Iris pigment epithelial cell (primary cell): ENCODE measurements at regions not wholly inside any gene's neighbourhood (a gene's known extent, or its start where the extent isn't known, plus 50 kb on each side); places are given as distances from the start of the nearest gene placed in this dataset.

Source experiments
- DNase-seq: peaks from one replicate; pipeline ENCODE4 v3.0.0-alpha.2; 2011; ENCODE audit warnings: low read depth

- DNase-seq: peak; percentile 72
These were observed 379.9 kb upstream of the RBMS3 start for GRCh38 chr3:28901018-28901417.

GRCh38 chr3:28903171-28903601 lies 377.7 kb upstream of the RBMS3 start:
- DNase-seq: no peak

- DNase-seq: no peak
These were observed 375.1 kb upstream of the RBMS3 start for GRCh38 chr3:28905798-28906197.

DNA sequence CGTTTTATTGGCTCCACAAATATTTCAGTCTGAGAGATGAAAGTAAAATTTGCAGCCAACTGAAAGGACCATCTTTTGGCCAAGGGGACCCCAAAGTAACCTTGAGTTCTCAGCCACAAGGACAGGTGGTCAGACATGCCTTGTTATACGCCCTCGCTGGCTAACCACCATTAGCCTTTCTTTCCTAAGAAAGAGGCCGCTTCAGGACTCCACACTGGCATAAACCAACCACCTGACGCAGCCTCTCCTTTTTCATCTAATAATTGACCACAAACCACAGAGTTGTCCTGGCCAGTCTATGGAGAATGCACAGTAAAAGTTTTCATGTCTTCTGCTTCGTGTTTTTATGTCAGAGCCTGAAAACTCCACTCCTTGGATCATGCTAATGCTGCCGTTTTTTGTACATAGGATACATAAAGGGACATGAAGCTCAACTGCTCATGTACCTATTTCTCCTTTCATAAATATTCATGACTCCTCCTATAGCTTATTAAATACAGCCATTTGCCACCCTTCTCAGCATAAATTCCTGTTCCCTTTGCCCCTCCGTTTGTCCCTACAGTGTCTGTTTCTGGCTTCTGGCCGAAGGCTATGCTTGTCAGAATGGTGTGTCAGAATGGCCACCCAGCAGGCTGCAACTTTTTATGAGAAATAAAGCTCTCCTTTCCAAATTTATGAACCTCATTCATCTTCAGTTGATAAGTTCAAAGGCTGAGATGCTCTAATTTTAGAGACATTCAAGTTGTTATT lies 374.1 kb upstream of the RBMS3 start:
- DNase-seq: no peak

GRCh38 chr3:28907616-28908015 lies 373.3 kb upstream of the RBMS3 start:
- DNase-seq: no peak

- DNase-seq: peak; percentile 80
These were observed 368.6 kb upstream of the RBMS3 start for GRCh38 chr3:28912120-28912885.

GRCh38 chr3:28915741-28916500 lies 364.9 kb upstream of the RBMS3 start:
- peak; percentile 97 for DNase-seq

- peak; percentile 82 for DNase-seq
These were observed 364.0 kb upstream of the RBMS3 start for GRCh38 chr3:28916713-28917499.

DNA sequence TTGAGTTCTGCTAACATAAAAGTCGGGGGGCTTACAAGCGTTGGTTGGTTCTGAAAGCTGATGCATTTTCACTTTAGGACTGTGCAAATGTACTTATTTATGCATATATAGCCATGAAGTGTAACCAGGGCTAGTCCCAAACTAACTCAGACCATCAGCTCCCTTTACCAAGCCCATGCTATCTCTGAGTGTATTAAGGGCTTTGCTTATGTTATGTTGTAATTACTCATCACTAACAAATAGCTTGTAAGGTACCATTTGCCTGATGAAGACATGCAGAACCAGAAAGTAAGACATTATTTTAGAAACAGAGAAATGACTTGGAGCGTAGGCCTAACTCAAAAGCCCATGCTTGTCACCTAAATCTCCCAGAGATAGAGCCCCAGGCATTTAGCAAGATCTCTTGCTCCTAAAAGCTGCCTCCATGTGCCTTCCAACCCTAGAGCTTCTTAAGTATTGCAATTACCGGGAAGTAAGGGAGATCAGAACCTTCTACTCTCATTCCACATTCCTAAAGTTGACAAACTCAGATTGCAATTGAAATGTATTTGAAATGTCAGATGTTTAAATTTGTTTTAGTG lies 362.9 kb upstream of the RBMS3 start:
- DNase-seq: no peak

GRCh38 chr3:28922376-28922775 lies 358.5 kb upstream of the RBMS3 start:
- no peak for DNase-seq

DNA sequence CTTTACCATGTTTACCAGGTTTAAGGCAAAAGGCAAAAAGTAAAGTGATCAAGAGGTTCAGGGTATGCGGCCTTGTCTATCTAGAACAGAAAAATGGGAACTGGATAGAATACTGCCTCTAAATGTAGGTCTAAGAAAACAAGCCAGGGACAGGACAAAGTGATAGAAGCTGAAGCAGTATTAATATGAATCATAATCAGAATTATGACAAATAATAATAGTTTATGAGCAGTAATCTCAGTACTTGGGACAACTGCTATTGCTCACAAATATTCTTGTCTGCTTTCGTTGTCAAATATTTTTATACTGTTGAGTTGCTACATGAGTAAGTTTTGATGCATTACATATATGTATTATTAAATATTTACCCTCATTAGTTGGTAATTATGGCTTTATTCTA lies 356.9 kb upstream of the RBMS3 start:
- no peak for DNase-seq

DNA sequence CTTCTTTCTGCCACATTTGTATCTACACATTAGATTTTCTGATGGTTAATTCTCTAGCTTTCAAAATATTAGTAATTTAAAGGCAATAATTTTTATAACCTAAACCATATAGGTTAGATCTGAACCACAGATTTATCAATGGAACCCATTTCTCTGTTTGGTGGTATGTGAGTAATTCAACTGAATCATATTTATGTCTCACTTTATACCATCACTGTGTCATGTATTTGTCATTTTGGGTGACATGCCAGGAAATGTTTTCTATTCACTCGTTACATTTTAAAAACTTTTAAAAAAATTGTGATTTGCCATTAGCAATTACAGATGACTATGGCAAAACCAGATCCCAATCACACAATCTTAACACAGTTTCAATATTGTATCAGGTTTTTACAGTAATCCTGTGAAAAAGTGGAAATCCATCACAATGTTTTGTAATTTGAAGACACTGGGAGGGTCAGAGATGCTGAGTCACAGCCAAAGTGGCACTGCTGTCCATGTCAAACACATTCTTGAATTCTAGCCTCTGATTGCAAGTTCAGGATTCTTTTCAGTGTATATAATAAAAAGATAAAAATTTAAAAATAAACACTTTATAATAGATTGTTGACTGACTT lies 356.0 kb upstream of the RBMS3 start:
- DNase-seq: peak; percentile 36

DNA sequence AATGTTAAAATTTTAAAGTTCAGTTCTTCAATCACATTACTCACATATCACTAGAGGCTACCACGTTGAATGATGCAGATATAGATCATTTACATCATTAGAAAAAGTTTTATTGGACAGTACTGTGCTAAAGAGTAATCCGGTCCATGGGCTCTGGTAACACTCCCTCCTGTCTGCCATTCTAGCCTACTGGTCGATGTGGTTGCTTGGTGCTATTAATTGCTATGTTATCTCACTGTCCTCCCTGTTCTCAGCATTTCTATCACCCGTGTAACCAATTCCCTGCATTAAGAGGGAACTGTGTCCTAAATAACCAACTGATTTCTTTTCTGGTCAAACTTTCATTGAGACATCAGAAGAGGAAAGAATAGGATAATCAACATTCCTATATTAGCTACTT lies 347.5 kb upstream of the RBMS3 start:
- DNase-seq: no peak

DNA sequence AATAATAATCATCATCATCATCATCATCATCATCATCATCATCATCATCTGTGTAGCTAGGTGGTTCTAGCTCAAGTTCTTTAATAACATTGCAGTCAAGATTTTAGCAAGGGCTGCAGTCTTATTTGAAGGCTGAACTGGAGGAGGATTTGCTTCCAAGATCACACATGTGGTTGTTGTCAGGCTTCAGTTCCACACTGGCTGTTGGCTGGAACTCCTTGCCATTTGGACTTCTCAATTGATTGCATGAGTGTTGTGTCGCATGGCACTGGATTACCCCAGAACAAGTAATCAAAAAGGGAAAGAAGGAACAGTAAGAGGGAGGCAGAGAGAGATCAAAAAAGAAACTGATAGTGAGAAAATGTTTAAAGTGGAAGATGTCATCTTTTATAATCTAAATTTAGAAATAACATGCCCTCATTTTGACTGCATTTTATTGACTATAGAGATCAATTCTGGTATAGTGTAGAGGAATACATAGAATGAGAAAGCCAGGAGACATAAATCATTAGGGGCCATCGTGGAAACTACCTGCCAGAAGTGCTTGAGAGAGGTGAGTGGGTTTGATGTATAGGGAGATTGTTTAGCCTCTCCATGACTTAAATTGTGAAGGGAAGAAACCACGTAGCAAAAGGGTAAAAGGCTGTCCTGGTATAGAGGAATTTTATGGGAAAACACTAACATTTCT lies 346.6 kb upstream of the RBMS3 start:
- DNase-seq: no peak

- no peak for DNase-seq
These were observed 345.7 kb upstream of the RBMS3 start for GRCh38 chr3:28935146-28935545.

- DNase-seq: peak; percentile 27
These were observed 344.7 kb upstream of the RBMS3 start for GRCh38 chr3:28936154-28936553.

GRCh38 chr3:28940530-28940929 lies 340.3 kb upstream of the RBMS3 start:
- DNase-seq: peak; percentile 98

DNA sequence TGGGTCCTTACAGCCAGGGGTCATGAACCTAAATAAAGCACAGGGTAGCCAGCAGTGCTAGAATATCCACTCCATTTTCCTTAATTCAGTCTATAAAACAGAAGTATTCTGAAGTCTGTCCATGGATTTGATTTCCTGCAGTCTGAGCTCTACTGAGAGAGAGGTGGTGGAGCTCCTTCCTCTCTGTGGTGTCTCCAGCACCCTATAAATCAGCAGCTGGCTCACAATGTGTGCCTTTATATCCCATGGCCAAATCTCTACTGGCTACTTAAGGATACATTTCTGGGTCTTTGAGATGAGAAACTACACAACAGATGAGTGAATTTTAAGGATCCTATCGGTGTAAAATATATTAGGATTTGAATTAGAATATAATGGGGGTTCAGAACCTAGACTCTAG lies 339.9 kb upstream of the RBMS3 start:
- peak; percentile 23 for DNase-seq

GRCh38 chr3:28947061-28947460 lies 333.8 kb upstream of the RBMS3 start:
- DNase-seq: peak; percentile 7

DNA sequence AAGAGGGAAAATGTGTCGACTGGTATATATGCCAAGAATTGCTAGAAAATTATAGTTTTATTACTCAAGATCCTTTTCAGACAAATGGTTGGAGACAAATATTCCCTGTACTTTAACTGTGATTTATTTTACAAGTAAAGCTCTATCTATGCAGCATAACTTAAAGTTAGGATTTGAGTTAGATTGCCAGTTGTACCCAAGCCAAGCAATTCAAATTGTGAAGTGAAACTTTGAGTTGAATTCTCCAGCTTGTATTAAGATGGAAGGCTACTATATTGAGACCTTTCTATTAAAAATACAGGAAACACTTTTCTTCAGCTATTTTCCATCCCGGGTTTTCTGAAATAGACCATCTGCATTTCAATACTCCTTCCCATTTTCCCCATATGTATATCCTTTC lies 333.1 kb upstream of the RBMS3 start:
- no peak for DNase-seq

- DNase-seq: no peak
These were observed 332.2 kb upstream of the RBMS3 start for GRCh38 chr3:28948685-28949084.
